ENCODE measurements at regions not wholly inside any gene's neighbourhood (a gene's known extent, or its start where the extent isn't known, plus 50 kb on each side); places are given as distances from the start of the nearest gene placed in this dataset.

DNA sequence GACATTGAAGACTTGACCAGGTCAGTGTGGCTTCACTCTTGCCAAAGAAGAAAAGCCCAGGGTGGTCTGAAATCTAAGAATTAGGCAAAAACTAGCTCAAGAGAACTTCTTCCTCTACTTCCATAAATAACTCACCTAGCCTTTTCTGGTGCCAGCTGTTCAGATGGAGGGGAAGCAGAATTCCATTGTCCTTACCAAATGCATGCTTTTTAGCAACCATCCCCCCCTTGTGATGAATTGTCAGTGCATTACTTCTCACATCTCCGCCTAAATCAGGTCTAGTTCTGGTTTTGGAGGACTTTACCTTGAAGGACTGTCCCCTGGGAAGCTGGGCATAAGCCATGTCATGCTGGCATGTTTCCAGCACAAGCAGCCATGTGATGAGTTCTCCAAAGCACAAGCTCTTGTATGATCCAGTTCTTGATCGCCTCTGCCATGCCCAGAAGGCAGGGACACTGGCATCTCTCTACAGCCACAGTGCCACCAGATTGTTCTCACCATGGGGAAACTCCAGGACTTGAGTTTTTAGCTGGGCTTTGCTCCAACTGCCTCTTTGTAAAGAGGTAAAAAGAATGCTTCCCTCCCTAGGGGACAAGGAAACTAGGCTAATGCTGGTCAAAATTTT, 96.4 kb upstream of the IL12A start:
- no peaks in the 10 kb centered on the region for H3K36me3 Mint-ChIP-seq
- no peaks in the 10 kb centered on the region for H3K4me1 Mint-ChIP-seq
- H3K4me3 Mint-ChIP-seq: no peak overlapping the region
- no peak overlapping the region for H3K27ac Mint-ChIP-seq
- H3K9me3 Mint-ChIP-seq: no peaks in the 10 kb centered on the region
- peaks cover 14% of the 10 kb centered on the region for H3K27me3 Mint-ChIP-seq
- peak; percentile 24 for ATAC-seq

DNA sequence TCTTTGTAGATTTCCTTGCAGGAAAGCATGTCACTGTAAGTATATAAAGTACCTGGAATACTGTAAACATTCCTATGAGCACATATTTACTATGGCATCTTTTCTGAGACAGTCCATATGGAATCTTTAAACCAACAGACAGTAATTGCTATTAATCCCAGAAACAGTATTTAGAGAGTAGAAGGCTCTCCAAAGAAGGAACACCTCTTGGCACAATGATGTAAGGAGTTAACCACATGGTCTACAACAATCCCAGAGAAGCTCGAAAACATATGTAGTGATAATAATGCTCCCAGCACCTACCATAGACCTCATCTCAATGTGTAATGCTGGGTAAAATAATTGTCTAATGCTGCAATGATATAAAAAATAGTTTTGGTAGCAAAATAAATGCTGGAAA, 95.8 kb upstream of the IL12A start:
- no peaks in the 10 kb centered on the region for H3K9me3 Mint-ChIP-seq
- no peak overlapping the region for H3K4me3 Mint-ChIP-seq
- no peak overlapping the region for H3K27ac Mint-ChIP-seq
- no peak for ATAC-seq
- no peaks in the 10 kb centered on the region for H3K36me3 Mint-ChIP-seq
- peaks cover 14% of the 10 kb centered on the region for H3K27me3 Mint-ChIP-seq
- H3K4me1 Mint-ChIP-seq: no peaks in the 10 kb centered on the region

DNA sequence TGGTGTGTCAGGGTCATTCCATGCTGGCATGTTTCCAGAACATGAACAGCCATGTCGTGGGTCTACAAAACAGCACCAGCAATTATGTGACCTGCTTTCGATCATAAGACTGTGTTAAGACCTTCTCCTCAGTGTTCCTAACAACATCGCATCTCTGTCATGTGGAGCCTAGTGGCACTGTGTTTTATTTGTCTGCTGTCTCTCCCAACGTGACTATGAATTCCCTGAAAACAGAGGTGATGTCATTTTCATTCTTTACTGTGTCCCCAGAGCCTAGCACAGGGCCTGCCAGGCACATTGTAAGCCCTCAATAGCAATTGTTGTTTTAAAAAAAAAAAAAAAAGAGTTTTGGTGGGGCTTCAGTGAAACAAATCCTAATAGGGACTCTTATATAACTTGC, 94.2 kb upstream of the IL12A start:
- Mint-ChIP-seq H3K4me3 (no peak overlapping the region), H3K4me1 (no peaks in the 10 kb centered on the region), H3K27me3 (peaks cover 14% of the 10 kb centered on the region), H3K36me3 (no peaks in the 10 kb centered on the region), H3K27ac (no peak overlapping the region), H3K9me3 (no peaks in the 10 kb centered on the region)
- ATAC-seq: no peak

DNA sequence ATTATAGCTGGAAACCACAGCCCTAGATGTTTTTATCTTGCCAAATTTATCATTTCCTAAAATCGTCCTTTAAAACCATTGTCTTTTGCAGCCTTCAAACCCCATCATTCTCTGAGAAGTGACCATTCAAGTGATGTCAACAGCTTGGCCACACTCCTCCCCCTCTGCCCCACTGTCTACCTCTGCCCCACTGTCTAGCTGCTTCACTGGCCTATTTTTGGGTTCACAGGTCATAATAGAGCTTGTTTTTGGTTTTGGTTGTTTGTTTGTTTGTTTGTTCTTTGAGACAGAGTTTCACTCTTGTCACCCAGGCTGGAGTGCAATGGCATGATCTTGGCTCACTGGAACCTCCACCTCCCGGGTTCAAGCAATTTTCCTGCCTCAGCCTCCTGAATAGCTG, 93.2 kb upstream of the IL12A start:
- Mint-ChIP-seq H3K9me3 (no peaks in the 10 kb centered on the region), H3K4me3 (no peak overlapping the region), H3K36me3 (no peaks in the 10 kb centered on the region), H3K4me1 (peaks cover 2% of the 10 kb centered on the region), H3K27me3 (peaks cover 14% of the 10 kb centered on the region), H3K27ac (no peak overlapping the region)
- ATAC-seq: no peak

DNA sequence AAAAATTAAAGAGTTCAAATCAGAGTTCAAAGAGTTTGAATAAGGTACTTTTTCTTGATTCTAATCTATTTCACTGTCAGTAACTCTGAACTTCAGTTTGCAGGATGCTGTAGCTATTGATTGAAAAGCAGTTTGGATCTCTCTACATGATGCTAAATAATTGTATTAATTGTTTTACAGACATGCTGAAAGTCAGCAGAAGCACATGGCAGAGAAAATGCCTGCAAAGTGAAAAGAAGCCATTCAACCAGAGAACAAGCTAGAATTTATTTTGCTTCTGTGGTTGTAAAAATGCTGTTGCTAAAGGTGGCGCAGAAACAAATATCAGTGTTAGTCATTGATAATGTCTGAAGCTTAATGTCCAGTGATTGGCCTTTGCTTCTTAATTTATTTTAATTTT, 92.1 kb upstream of the IL12A start:
- Mint-ChIP-seq H3K36me3 (no peaks in the 10 kb centered on the region), H3K27me3 (peaks cover 4% of the 10 kb centered on the region), H3K9me3 (no peaks in the 10 kb centered on the region), H3K4me1 (peaks cover 6% of the 10 kb centered on the region), H3K4me3 (no peak overlapping the region), H3K27ac (no peak overlapping the region)
- no peak for ATAC-seq

DNA sequence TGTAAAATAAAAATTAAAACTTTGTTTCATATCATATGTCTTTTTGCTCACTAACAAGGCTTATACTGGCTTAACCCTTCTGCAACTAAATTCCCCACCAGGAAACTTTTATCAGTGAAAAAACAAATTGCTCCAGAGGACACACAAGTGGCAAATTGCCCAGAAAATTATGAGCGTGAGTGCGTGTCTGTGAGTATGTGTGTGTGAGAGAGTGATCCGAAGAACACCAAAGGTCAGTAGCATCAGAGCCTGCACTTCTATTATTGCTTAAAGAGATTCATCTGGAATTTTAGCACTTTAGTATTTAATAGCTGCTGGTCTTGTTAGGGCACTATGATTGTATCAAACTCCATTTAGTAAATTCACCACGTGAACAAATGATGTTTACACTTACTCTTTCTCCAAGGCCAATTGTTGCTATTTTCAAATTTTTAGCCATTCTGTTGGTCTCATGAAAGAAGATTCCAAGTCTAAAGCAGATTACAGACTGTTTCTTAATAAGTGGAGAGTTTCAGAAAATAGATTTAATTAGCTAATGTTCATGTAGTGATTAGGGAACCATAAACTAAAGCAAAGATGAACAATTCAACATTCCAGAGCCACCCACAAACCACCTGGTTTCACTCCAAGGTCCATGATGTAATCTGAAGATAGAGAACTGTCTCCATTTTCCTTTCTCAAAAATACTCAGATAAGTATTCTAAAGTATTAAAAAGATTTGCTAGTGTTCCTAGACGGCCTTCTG, 91.1 kb upstream of the IL12A start:
- H3K27me3 Mint-ChIP-seq: no peaks in the 10 kb centered on the region
- no peak overlapping the region for H3K27ac Mint-ChIP-seq
- ATAC-seq: no peak
- H3K4me3 Mint-ChIP-seq: no peak overlapping the region
- H3K36me3 Mint-ChIP-seq: no peaks in the 10 kb centered on the region
- no peaks in the 10 kb centered on the region for H3K9me3 Mint-ChIP-seq
- peaks cover 9% of the 10 kb centered on the region for H3K4me1 Mint-ChIP-seq

DNA sequence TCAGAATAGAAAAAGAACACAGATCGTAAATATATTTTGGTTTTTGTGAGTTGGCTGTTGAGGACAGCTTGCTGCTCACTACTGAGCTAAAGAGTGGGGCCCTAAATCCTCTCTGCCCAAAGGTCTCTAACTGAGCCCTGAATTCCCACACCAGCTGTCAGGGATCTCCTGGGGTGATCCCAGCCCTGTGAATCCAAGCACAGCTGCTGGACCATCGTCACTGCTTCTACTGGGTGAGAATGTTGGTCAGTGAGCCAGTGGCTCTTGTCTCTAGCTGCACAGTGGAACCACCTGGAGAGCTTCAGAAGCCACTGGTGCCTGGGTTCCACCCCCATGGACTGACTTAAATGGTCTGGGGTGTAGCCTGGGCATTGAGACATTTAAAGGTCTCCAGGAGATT, 90.5 kb upstream of the IL12A start:
- H3K27ac Mint-ChIP-seq: no peak overlapping the region
- H3K27me3 Mint-ChIP-seq: no peaks in the 10 kb centered on the region
- no peak overlapping the region for H3K4me3 Mint-ChIP-seq
- H3K36me3 Mint-ChIP-seq: no peaks in the 10 kb centered on the region
- H3K9me3 Mint-ChIP-seq: no peaks in the 10 kb centered on the region
- ATAC-seq: no peak
- H3K4me1 Mint-ChIP-seq: peaks cover 15% of the 10 kb centered on the region

DNA sequence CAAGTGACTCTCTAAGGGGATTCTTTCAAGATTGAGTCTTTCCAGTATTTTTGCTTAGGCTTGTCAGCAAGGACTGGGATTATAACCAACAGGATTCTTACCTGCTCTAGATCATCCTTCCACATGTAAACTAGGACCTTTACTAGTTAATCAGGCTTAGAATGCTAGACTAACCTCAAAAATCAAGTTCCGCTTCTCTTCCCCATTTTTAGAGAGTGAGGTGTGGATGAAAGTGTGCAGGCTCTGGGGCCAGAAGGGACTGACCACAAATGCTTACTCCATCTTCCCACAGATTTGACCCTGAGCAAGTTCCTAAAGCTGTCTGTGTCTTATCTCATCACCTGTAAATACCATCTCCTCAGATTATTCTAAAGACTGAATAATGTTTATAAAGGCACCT, 89.5 kb upstream of the IL12A start:
- no peak for ATAC-seq
- Mint-ChIP-seq H3K9me3 (no peaks in the 10 kb centered on the region), H3K4me1 (peaks cover 18% of the 10 kb centered on the region), H3K4me3 (no peak overlapping the region), H3K36me3 (no peaks in the 10 kb centered on the region), H3K27ac (no peak overlapping the region), H3K27me3 (no peaks in the 10 kb centered on the region)

DNA sequence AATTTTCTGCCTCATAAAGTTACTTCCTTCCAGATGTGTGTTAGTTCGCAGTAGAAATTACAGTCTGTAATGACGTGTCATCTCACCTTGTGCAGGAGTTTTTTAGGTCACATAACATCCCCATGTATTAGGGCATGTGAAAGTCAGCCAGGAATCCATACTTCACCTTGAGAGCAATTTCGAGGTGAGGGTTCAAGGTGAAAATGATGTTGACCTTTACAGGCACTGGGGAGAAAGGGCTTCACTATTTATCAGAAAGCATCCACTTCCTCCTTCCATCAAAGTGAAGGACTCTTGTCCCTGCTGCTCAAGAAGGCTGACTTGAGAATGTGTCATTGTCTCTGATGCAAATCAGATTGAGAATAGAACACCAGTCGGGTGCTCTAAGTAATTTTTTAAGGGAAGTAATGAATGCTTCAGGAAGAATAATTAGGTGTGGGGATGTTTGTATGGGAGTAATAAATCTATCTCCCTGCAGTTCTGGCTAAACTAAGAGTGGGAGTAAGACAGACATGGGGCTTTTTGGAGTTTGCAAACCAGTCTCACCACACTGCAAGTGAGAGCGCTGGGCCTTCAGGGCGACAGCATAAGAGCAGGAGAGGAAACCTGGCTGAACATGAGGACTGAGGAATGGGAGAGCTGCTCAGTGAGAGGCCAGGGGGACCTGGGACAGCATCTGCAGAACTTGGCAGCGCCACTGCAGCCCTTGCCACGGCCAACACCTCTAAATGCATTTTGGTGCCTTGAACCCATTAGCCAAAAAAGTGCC, 85.9 kb upstream of the IL12A start:
- H3K4me3 Mint-ChIP-seq: peak overlapping the region; percentile 9
- no peaks in the 10 kb centered on the region for H3K27me3 Mint-ChIP-seq
- no peaks in the 10 kb centered on the region for H3K9me3 Mint-ChIP-seq
- H3K36me3 Mint-ChIP-seq: no peaks in the 10 kb centered on the region
- peaks cover 28% of the 10 kb centered on the region for H3K4me1 Mint-ChIP-seq
- peak overlapping the region; percentile 74 for H3K27ac Mint-ChIP-seq
- peak; percentile 83 for ATAC-seq

DNA sequence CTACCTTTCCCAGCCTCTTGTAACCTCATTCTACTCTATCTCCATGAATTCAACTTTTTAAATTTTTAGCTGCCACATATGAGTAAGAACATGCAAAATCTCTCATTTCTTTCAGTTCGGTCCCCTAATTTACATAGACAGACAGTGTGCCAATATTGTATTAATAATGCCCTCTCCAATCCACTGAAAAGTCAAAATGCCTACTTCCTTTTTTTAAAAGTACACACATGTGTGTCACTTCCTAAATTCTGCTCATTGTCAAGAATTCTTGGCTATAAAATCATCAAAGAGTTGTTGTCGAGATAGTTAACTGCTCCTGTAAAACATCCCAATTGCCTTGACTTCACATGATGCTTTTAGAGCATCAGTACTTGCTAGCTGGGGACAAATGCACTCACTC, 84.2 kb upstream of the IL12A start:
- no peak overlapping the region for H3K27ac Mint-ChIP-seq
- H3K36me3 Mint-ChIP-seq: no peaks in the 10 kb centered on the region
- H3K4me1 Mint-ChIP-seq: peaks cover 28% of the 10 kb centered on the region
- peak; percentile 70 for ATAC-seq
- H3K4me3 Mint-ChIP-seq: peak overlapping the region; percentile 3
- H3K9me3 Mint-ChIP-seq: no peaks in the 10 kb centered on the region
- no peaks in the 10 kb centered on the region for H3K27me3 Mint-ChIP-seq

DNA sequence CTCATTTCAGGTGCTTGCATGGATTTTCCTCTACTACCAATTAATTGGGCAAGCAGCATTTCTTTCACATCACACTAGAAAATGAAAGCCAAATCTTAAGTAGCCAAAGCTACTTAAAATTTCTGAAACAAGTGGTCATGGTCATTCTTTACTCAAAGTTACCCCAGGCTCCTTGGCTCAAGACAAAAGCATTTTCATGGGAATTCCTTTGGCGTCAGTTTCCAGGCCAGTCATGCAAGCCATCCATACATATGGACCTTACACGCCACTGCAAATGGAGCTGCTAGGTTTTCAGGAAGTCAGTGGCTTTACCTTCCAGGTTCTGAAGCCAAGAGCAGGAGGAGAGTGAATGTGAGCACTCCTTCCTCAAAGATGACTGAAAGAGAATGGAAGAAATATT, 83.7 kb upstream of the IL12A start:
- no peak for ATAC-seq
- Mint-ChIP-seq H3K36me3 (no peaks in the 10 kb centered on the region), H3K4me1 (peaks cover 28% of the 10 kb centered on the region), H3K27me3 (no peaks in the 10 kb centered on the region), H3K4me3 (no peak overlapping the region), H3K27ac (no peak overlapping the region), H3K9me3 (no peaks in the 10 kb centered on the region)

DNA sequence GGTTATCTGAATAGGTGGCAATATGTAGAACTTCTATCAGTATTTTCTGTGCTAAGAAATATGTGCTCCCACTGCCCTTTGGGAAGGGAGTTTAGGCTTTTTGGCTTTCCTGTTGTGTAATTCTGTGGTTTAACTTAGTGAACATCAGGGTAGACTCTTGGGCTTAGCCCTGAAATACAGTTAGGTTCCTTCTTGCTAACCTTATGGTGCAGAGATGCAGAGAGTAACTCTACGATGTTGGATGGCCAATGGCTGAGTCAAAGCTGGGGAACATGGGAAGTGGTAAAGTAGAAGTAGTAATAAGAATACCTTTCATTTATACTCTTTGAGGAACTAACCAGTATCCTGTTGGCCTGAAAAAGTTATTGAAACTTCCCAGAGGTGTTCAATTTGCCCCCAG, 80.8 kb upstream of the IL12A start:
- ATAC-seq: no peak
- Mint-ChIP-seq H3K27me3 (no peaks in the 10 kb centered on the region), H3K9me3 (no peaks in the 10 kb centered on the region), H3K4me1 (peaks cover 28% of the 10 kb centered on the region), H3K36me3 (no peaks in the 10 kb centered on the region), H3K27ac (no peak overlapping the region), H3K4me3 (no peak overlapping the region)

DNA sequence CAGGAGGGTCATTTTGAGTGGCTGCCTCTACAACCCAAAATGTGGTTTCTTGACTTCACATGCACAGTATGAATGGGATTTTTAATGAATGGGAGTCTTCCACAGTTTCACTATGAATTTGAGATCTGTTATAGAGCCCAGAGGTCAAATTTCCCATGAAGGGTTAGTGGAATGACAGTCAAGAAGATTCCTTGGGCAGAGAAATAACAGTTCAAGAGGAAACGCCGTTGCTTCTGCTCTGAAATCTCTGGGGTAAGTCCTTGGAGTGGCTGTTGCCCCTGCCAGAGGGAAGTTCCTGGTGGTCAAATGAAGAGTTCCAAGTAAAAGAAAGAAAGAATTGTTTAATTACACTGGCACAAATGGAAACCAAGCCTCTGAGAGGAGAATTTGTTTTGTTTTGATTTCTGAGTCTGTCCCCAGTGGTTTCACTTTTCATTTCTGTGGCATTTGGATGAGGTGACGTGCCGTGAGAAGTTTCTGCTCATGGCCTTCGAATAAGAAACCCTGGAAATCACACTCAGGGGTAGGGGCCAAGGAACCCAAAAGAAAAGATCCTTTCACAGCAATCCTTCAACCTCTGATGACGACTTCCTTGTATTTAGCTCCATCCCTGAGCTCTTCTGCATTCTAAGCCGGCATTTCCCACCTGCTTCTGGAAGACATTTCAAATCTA, 77.5 kb upstream of the IL12A start:
- Mint-ChIP-seq H3K27me3 (no peaks in the 10 kb centered on the region), H3K27ac (peak overlapping the region; percentile 73), H3K9me3 (no peaks in the 10 kb centered on the region), H3K36me3 (no peaks in the 10 kb centered on the region), H3K4me3 (peak overlapping the region; percentile 62), H3K4me1 (peaks cover 12% of the 10 kb centered on the region)
- peak; percentile 69 for ATAC-seq

DNA sequence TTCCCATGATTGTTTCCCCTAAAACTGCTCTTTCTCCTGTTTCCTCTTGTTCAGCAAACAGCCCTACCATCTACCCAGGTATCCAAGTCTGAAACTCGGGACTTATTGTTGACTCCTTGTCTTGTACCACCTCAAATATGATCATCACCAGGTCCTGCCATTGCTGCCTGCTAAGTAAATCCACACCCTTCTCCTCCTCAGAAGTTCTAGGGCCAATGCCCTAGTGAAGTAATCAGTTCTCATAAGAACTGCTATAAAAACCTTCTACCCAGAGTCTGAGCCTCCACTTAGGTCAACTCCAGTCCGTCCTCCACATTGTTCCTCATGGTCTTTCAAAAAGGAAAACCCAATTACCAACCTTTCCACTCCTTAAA, 77.0 kb upstream of the IL12A start:
- no peaks in the 10 kb centered on the region for H3K9me3 Mint-ChIP-seq
- peak overlapping the region; percentile 73 for H3K27ac Mint-ChIP-seq
- H3K27me3 Mint-ChIP-seq: no peaks in the 10 kb centered on the region
- H3K4me3 Mint-ChIP-seq: peak overlapping the region; percentile 62
- no peak for ATAC-seq
- H3K4me1 Mint-ChIP-seq: peaks cover 12% of the 10 kb centered on the region
- no peaks in the 10 kb centered on the region for H3K36me3 Mint-ChIP-seq

DNA sequence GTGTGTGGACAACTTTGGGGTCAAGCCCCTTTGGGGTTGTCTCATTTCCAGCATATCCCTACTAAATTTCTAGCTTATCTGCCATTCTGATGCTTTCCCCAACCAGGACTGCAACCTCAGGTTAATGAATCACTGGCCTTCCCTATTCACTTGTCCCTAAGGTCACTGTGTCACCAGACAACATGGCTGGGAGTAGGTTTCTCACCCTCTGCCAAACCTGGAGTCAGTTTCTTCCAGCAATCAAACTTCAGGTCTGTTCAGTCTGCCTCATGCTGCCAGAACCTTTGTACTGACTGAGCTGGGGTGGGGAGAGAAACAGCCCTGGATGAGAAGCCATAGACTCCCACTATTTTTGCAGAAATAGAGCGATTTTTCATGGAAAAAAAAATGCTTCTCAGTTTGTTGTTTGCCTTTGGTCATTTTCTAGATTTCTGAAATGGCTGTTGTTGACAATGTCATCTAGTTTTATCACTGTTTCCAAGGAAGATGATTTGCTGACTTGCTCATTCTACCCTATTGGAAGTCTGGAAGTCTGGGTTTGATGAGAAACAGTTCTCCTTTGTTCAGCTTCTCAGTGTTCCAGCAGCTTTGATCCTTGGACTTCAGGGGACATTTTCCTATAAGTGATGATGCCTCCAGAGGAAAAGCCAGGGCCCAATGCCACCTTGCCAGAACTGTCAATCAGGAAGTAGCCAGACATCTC, 74.8 kb upstream of the IL12A start:
- H3K4me3 Mint-ChIP-seq: no peak overlapping the region
- no peaks in the 10 kb centered on the region for H3K9me3 Mint-ChIP-seq
- no peak overlapping the region for H3K27ac Mint-ChIP-seq
- H3K36me3 Mint-ChIP-seq: no peaks in the 10 kb centered on the region
- no peak for ATAC-seq
- no peaks in the 10 kb centered on the region for H3K27me3 Mint-ChIP-seq
- H3K4me1 Mint-ChIP-seq: peaks cover 12% of the 10 kb centered on the region

Data from stimulated activated memory B cell treated with anti-CD40 and anti-IgM and Interleukin-4, amounts not matched to agents 10 μg/mL and 1 μg/mL and 100 μg/mL, for 72 hours (primary cell).